K562 (cell line): ENCODE measurements at regions not wholly inside any gene's neighbourhood (a gene's known extent, or its start where the extent isn't known, plus 50 kb on each side); places are given as distances from the start of the nearest gene placed in this dataset.

Experiments used
- ATAC-seq: fragments of 200-7000 bp; cut with Tn5 transposase; 3 replicates; pipeline ENCODE4 v1.9.1; 2020; ENCODE audit warnings: moderate library complexity
- BruUV-seq: library from RNA; stranded (reverse); fragments of 400-500 nt; replicated peaks from 2 replicates; lab custom pipeline; 2021; lab: Mats Ljungman, UMichigan
- CTCF ChIA-PET: fragments of 300-600 bp; formaldehyde crosslinking; extraction: SDS; loops from one replicate; lab custom pipeline; 2021; ENCODE audit warnings: low intra/inter-chr PET ratio; lab: Yijun Ruan, JAX
- POLR2A ChIA-PET: fragments of 300-600, 350-650 bp; sonication (Branson Sonifier 250); formaldehyde crosslinking; extraction: SDS; loops from one replicate; lab custom pipeline; 2021; ENCODE audit warnings: antibody characterized with exemption, inconsistent platforms; lab: Yijun Ruan, JAX
- DNase-seq, 4 experiments: peaks; one replicate each; pipeline versions ENCODE4 v3.0.0 to v3.0.0-alpha.2; 2011 to 2018; ENCODE audit warnings: low spot score in 3 of 4, mixed read lengths in 3 of 4; ENCODE audit errors: extremely low read depth in 1 of 4
- FAIRE-seq: peaks from 2 replicates; lab custom pipeline; 2011; peaks lifted over from hg19 to GRCh38; lab: Jason Lieb, UNC
- H2AFZ ChIP-seq: 2 replicates; pipeline ENCODE4 v1.6.0; 2011; ENCODE audit warnings: low read depth, low read length, control low read depth, inconsistent platforms
- H3K27ac ChIP-seq: fragments of 200-600 bp; 3 replicates; pipeline ENCODE4 v1.8.0; 2011; ENCODE audit warnings: low read depth, mild to moderate bottlenecking, control low read depth, inconsistent platforms, low read length, moderate library complexity, mixed read lengths; ENCODE audit errors: extremely low read depth
- H3K27me3 ChIP-seq, 2 experiments: fragments of 300-600 bp in 1 of 2; 2 replicates in 1 of 2; 3 replicates in 1 of 2; pipeline versions ENCODE4 v1.6.0 to v1.8.0; 2011; ENCODE audit warnings: inconsistent platforms in 2 of 2, low read length in 2 of 2, mild to moderate bottlenecking in 1 of 2, mixed read lengths in 1 of 2, moderate library complexity in 1 of 2; ENCODE audit not compliant: control insufficient read depth in 2 of 2, insufficient read depth in 2 of 2
- H3K36me3 ChIP-seq: fragments of 300-600 bp; 3 replicates; pipeline ENCODE4 v1.8.0; 2011; ENCODE audit warnings: mild to moderate bottlenecking, low read length, inconsistent platforms; ENCODE audit not compliant: control insufficient read depth, insufficient read depth
- H3K4me1 ChIP-seq, 2 experiments: fragments of 200-600 bp in 1 of 2; replicated peaks in 1 of 2; 2 replicates in 1 of 2; 3 replicates in 1 of 2; pipeline versions ENCODE4 v1.5.1 to v1.8.0; 2011; ENCODE audit warnings: inconsistent platforms in 2 of 2, low read length in 2 of 2, mild to moderate bottlenecking in 1 of 2, mixed read lengths in 1 of 2, moderate library complexity in 1 of 2; ENCODE audit not compliant: control insufficient read depth in 2 of 2, insufficient read depth in 2 of 2
- H3K4me2 ChIP-seq: 2 replicates; pipeline ENCODE4 v1.6.1; 2011; ENCODE audit warnings: low read length, control low read depth, inconsistent platforms, mixed read lengths; ENCODE audit not compliant: insufficient read depth
- H3K4me3 ChIP-seq: fragments of 200-600 bp; sonication (generic), shearing (Covaris generic); 2 replicates; pipeline ENCODE4 v1.5.1; 2016; ENCODE audit warnings: control low read depth, inconsistent platforms
- H3K79me2 ChIP-seq: fragments of 200-600 bp; 3 replicates; pipeline ENCODE4 v1.8.0; 2011; ENCODE audit warnings: low read length, inconsistent platforms; ENCODE audit not compliant: control insufficient read depth, insufficient read depth
- H3K9ac ChIP-seq, 2 experiments: 2 replicates each; pipeline versions ENCODE4 v1.6.0 to v1.6.1; 2011; ENCODE audit warnings: low read depth in 2 of 2, low read length in 2 of 2, control low read depth in 1 of 2, inconsistent platforms in 1 of 2, mild to moderate bottlenecking in 1 of 2, mixed read lengths in 1 of 2; ENCODE audit not compliant: insufficient read depth in 1 of 2
- H3K9me1 ChIP-seq: one replicate; pipeline ENCODE4 v1.6.0; 2011; ENCODE audit warnings: inconsistent platforms, mild to moderate bottlenecking, low read length, moderate library complexity; ENCODE audit not compliant: control insufficient read depth, insufficient read depth
- H3K9me3 ChIP-seq: replicated peaks from 2 replicates; pipeline ENCODE4 v1.5.1; 2011; ENCODE audit warnings: low read depth, low read length, inconsistent platforms; ENCODE audit not compliant: control insufficient read depth, insufficient read depth
- H4K20me1 ChIP-seq: replicated peaks from 2 replicates; pipeline ENCODE4 v1.6.1; 2011; ENCODE audit warnings: low read length, inconsistent platforms, mixed read lengths; ENCODE audit not compliant: control insufficient read depth, insufficient read depth
- EGR1 ChIP-seq: fragments of 450-650 bp; conservative IDR thresholded peaks from 2 replicates; pipeline ENCODE4 v1.6.1; 2017; ENCODE audit warnings: mild to moderate bottlenecking
- ELF2 ChIP-seq: fragments of 250-450 bp; sonication (Bioruptor Pico); IDR thresholded peaks from 2 replicates; pipeline ENCODE4 v1.5.0; 2021; ENCODE audit warnings: mild to moderate bottlenecking
- FOXJ2 ChIP-seq: fragments of 200-800 bp; sonication (Bioruptor generic); IDR thresholded peaks from 2 replicates; pipeline ENCODE4 v1.6.1; 2016; ENCODE audit warnings: missing genetic modification characterization, missing compliant biosample characterization
- GATA2 ChIP-seq: sonication (generic); formaldehyde crosslinking; IDR thresholded peaks from 2 replicates; pipeline ENCODE4 v1.4.0; 2020; ENCODE audit warnings: mild to moderate bottlenecking, missing genetic modification reagents
- GMEB1 ChIP-seq: fragments of 250-450 bp; sonication (Bioruptor Pico); IDR thresholded peaks from 2 replicates; pipeline ENCODE4 v1.4.0; 2020; ENCODE audit warnings: mild to moderate bottlenecking
- IRF2 ChIP-seq: sonication (generic); formaldehyde crosslinking; IDR thresholded peaks from 2 replicates; pipeline ENCODE4 v1.8.1; 2022; ENCODE audit warnings: mild to moderate bottlenecking, missing genetic modification reagents
- MCM7 ChIP-seq, 2 experiments: fragments of 450-650 bp; IDR thresholded peaks; 2 replicates each; pipeline ENCODE4 v1.6.1; 2016 to 2018
- RUNX1 ChIP-seq: sonication (generic); IDR thresholded peaks from 2 replicates; pipeline ENCODE4 v1.6.1; 2016; ENCODE audit warnings: antibody characterized with exemption, low read depth
- ZNF134 ChIP-seq: fragments of 250-450 bp; sonication (Bioruptor Pico); conservative IDR thresholded peaks from 2 replicates; pipeline ENCODE4 v1.4.0; 2020
- in situ Hi-C: fragments of 300-500 bp; cut with MboI; formaldehyde crosslinking; loops from 4 replicates; pipeline ENCODE4 v1.15.0; 2018; ENCODE audit warnings: inconsistent platforms, mixed read lengths
- intact Hi-C: fragments of 100-400 bp; cut with micrococcal nuclease; formaldehyde crosslinking; loops from 2 replicates; pipeline ENCODE4 v1.14.2; 2022
- TF ChIP-seq, protein P1 (sequence below): fragments of 250-450 bp; sonication (Bioruptor Pico); IDR thresholded peaks from 2 replicates; pipeline ENCODE4 v1.4.0; 2020; ENCODE audit warnings: mild to moderate bottlenecking, moderate library complexity, borderline replicate concordance
- TF ChIP-seq, protein P2 (sequence below): sonication (generic); formaldehyde crosslinking; IDR thresholded peaks from 2 replicates; pipeline ENCODE4 v1.8.0; 2022; ENCODE audit warnings: mild to moderate bottlenecking, missing genetic modification reagents

GRCh38 chr2:145016711-145017110 is 496.8 kb upstream of the ZEB2 start:
- POLR2A ChIA-PET, result no interaction called here
- FAIRE-seq, result no peak

More at GRCh38 chr2:145016711-145017110, 496.8 kb upstream of the ZEB2 start:
- ATAC-seq (no peak), DNase-seq (no peak)
- Histone ChIP-seq H3K36me3 (no peaks in the 10 kb centered on the region), H3K9me1 (no peaks in the 10 kb centered on the region), H2AFZ (no peak overlapping the region), H3K9ac (no peak overlapping the region), H4K20me1 (no peaks in the 10 kb centered on the region), H3K27ac (no peak overlapping the region), H3K9me3 (no peaks in the 10 kb centered on the region), H3K79me2 (no peaks in the 10 kb centered on the region), H3K4me3 (no peak overlapping the region), H3K27me3 (no peaks in the 10 kb centered on the region; a peak in 1 of 5 replicates), H3K4me2 (no peak overlapping the region), H3K4me1 (no peaks in the 10 kb centered on the region)
- CTCF ChIA-PET, result no interaction called here
- no TSS peak for BruUV-seq
- intact Hi-C loops, result no loop called here
- TF ChIP-seq MCM7 (IDR thresholded peaks at IDR 0.05), result no peak
- TF ChIP-seq GATA2, result no peak
- no peak for TF ChIP-seq GMEB1 (CRISPR knock-in tag)
- TF ChIP-seq EGR1, result no peak
- TF ChIP-seq ELF2 (CRISPR knock-in tag), result no peak
- no peak for TF ChIP-seq ZNF134 (CRISPR knock-in tag)
- no peak for TF ChIP-seq FOXJ2 (tag)
- no peak for TF ChIP-seq IRF2
- TF ChIP-seq, protein P1, sequence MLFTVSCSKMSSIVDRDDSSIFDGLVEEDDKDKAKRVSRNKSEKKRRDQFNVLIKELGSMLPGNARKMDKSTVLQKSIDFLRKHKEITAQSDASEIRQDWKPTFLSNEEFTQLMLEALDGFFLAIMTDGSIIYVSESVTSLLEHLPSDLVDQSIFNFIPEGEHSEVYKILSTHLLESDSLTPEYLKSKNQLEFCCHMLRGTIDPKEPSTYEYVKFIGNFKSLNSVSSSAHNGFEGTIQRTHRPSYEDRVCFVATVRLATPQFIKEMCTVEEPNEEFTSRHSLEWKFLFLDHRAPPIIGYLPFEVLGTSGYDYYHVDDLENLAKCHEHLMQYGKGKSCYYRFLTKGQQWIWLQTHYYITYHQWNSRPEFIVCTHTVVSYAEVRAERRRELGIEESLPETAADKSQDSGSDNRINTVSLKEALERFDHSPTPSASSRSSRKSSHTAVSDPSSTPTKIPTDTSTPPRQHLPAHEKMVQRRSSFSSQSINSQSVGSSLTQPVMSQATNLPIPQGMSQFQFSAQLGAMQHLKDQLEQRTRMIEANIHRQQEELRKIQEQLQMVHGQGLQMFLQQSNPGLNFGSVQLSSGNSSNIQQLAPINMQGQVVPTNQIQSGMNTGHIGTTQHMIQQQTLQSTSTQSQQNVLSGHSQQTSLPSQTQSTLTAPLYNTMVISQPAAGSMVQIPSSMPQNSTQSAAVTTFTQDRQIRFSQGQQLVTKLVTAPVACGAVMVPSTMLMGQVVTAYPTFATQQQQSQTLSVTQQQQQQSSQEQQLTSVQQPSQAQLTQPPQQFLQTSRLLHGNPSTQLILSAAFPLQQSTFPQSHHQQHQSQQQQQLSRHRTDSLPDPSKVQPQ (CRISPR knock-in tag), result no peak
- no peak for TF ChIP-seq RUNX1
- TF ChIP-seq, protein P2, sequence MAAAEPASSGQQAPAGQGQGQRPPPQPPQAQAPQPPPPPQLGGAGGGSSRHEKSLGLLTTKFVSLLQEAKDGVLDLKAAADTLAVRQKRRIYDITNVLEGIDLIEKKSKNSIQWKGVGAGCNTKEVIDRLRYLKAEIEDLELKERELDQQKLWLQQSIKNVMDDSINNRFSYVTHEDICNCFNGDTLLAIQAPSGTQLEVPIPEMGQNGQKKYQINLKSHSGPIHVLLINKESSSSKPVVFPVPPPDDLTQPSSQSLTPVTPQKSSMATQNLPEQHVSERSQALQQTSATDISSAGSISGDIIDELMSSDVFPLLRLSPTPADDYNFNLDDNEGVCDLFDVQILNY, result no peak
- in situ Hi-C loops, result no loop called here
